ENCODE measurements at regions not wholly inside any gene's neighbourhood (a gene's known extent, or its start where the extent isn't known, plus 50 kb on each side); places are given as distances from the start of the nearest gene placed in this dataset.
A peak's percentile ranks its signal among the peaks of the same experiment; 100 is the strongest.

DNA sequence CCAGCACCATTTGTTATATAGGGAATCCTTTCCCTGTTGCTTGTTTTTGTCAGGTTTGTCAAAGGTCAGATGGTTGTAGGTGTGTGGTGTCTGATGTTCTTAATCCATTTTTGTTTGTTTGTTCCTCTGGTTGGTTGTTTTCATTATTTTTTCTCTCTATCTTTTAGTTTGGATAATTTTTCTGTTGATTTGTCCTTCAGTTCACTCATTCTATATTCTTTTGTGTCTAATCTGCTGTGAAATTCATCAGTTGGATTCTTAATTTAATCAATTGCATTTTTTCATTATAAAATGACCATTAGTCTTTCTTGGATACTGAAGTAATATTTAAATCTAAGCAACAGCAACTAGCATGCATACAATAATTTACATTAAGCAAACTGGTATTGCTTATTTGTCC lies 206.7 kb upstream of the TRIB2 start:
- no peaks in the 10 kb centered on the region for H3K9me3 ChIP-seq (ENCODE audit: low read depth)
- no peaks in the 10 kb centered on the region for H3K27me3 ChIP-seq
- TF ChIP-seq, protein P1, sequence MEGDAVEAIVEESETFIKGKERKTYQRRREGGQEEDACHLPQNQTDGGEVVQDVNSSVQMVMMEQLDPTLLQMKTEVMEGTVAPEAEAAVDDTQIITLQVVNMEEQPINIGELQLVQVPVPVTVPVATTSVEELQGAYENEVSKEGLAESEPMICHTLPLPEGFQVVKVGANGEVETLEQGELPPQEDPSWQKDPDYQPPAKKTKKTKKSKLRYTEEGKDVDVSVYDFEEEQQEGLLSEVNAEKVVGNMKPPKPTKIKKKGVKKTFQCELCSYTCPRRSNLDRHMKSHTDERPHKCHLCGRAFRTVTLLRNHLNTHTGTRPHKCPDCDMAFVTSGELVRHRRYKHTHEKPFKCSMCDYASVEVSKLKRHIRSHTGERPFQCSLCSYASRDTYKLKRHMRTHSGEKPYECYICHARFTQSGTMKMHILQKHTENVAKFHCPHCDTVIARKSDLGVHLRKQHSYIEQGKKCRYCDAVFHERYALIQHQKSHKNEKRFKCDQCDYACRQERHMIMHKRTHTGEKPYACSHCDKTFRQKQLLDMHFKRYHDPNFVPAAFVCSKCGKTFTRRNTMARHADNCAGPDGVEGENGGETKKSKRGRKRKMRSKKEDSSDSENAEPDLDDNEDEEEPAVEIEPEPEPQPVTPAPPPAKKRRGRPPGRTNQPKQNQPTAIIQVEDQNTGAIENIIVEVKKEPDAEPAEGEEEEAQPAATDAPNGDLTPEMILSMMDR (IDR thresholded peaks at IDR 0.05; ENCODE audit: low read depth, low read length): no peak
- peaks cover 8% of the 10 kb centered on the region for H3K4me1 ChIP-seq (ENCODE audit: low read depth)
- H3K27ac ChIP-seq: no peak overlapping the region
- H3K36me3 ChIP-seq: no peaks in the 10 kb centered on the region
- no peak for DNase-seq (ENCODE audit: low read depth in 1 of 2, low spot score in 1 of 2)
- H3K4me3 ChIP-seq: no peak overlapping the region

GRCh38 chr2:12513339-12513738 lies 203.4 kb upstream of the TRIB2 start:
- Histone ChIP-seq H3K4me1 (ENCODE audit: low read depth) (peaks cover 8% of the 10 kb centered on the region), H3K27me3 (no peaks in the 10 kb centered on the region), H3K27ac (no peak overlapping the region), H3K9me3 (ENCODE audit: low read depth) (no peaks in the 10 kb centered on the region), H3K4me3 (no peak overlapping the region), H3K36me3 (no peaks in the 10 kb centered on the region)
- no peak for DNase-seq (ENCODE audit: low read depth in 1 of 2, low spot score in 1 of 2)
- TF ChIP-seq, protein P1 (IDR thresholded peaks at IDR 0.05; ENCODE audit: low read depth, low read length): no peak

DNA sequence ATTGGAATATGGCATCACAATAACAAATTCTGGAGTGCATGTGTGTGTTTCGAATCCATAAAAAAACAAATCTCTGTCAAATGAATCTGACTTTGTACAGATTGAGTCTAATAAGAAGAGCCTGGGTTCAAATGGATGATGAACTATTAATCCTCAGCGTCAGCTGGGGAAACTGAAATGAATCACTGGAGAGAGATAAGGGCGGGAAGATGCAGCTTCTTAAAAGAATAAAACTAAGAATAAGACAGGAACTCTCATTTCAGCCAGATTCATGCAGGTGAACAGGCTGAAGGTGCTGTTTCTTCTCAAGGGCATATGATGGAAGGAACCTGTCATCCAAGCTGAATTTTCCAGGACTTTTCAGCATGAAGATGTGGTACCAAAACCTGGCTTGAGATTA lies 202.6 kb upstream of the TRIB2 start:
- H3K4me1 ChIP-seq (ENCODE audit: low read depth): peaks cover 15% of the 10 kb centered on the region

DNA sequence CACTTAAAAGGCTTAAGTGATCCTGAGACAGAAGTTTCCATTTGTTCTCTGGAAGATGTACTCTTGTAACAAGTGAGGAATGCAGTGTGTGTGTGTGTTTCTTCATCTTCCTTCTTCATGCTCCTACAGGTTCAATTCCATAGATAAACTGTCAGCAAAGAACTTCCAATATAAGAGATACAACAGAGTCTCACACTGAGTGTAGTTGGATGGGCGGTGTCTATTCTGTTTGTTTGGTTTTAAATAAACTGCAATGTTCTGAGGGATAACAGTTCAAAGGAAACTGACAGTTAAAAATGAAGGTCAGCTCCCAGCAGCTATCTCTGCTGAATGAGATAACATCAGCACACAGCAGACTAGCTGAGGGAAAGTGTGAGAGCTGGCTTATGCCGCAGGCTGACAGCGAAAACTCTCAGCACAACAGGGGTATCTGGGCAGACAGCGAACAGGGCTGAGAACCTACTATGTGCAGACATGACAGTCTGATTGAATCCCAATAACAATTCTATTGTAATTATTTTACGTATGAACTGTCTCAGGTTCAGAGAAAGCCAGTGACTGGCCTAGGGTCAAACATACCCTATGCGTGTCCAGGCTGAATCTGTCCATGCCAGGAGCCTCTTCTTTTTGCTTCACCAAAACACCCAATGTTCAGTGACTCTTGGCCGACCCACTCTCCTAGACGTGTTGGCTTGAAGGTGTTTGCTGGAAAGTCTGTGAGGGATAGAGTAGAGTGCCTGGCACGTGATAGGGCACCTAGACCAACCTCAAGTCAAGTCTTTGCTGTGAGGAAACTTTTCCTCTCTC lies 201.9 kb upstream of the TRIB2 start:
- Histone ChIP-seq H3K27ac (peak overlapping the region; percentile 70), H3K4me3 (no peak overlapping the region), H3K36me3 (no peaks in the 10 kb centered on the region), H3K9me3 (ENCODE audit: low read depth) (no peaks in the 10 kb centered on the region), H3K27me3 (no peaks in the 10 kb centered on the region), H3K4me1 (ENCODE audit: low read depth) (peaks cover 15% of the 10 kb centered on the region)
- peak in 1 of 2 donors; percentile 48 for DNase-seq (ENCODE audit: low read depth in 1 of 2, low spot score in 1 of 2)
- TF ChIP-seq, protein P1 (IDR thresholded peaks at IDR 0.05; ENCODE audit: low read depth, low read length): no peak

More for the DNA sequence above, 202.6 kb upstream of the TRIB2 start:
- no peaks in the 10 kb centered on the region for H3K9me3 ChIP-seq (ENCODE audit: low read depth)
- H3K4me3 ChIP-seq: no peak overlapping the region
- no peak for DNase-seq (ENCODE audit: low read depth in 1 of 2, low spot score in 1 of 2)
- no peaks in the 10 kb centered on the region for H3K36me3 ChIP-seq
- no peaks in the 10 kb centered on the region for H3K27me3 ChIP-seq
- TF ChIP-seq, protein P1 (IDR thresholded peaks at IDR 0.05; ENCODE audit: low read depth, low read length): no peak
- peak overlapping the region; percentile 4 for H3K27ac ChIP-seq

DNA sequence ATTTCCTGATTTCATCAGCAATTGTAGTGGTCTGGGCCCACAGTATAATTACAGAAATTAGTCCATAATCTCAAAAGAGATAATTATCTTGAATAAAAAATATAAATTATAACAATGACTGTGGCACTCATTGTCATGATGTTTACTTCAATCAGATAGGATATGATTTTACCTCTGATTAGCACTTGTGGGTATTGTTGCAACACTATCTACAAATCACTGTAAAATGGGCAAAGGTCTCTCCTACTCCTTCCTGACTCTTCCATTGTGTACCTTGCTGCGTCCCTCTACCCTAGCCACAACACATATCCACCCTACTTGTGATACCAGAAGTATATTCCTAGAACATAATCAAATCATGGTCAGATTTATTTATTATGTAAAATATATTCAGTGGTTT lies 200.9 kb upstream of the TRIB2 start:
- no peak overlapping the region for H3K4me3 ChIP-seq
- peak overlapping the region; percentile 70 for H3K27ac ChIP-seq
- H3K9me3 ChIP-seq (ENCODE audit: low read depth): no peaks in the 10 kb centered on the region
- no peak for DNase-seq (ENCODE audit: low read depth in 1 of 2, low spot score in 1 of 2)
- TF ChIP-seq, protein P1 (IDR thresholded peaks at IDR 0.05; ENCODE audit: low read depth, low read length): no peak
- H3K36me3 ChIP-seq: no peaks in the 10 kb centered on the region
- no peaks in the 10 kb centered on the region for H3K27me3 ChIP-seq
- H3K4me1 ChIP-seq (ENCODE audit: low read depth): peaks cover 15% of the 10 kb centered on the region

All from cardiac muscle cell (in vitro differentiated cells and primary cell).